OCI-LY7 (cell line): ENCODE measurements at regions not wholly inside any gene's neighbourhood (a gene's known extent, or its start where the extent isn't known, plus 50 kb on each side); places are given as distances from the start of the nearest gene placed in this dataset.

ENCODE experiments used
- BruUV-seq: library from RNA; stranded (reverse); fragments of 400-500 nt; replicated peaks from 2 replicates; lab custom pipeline; 2021; lab: Mats Ljungman, UMichigan
- CTCF ChIA-PET: fragments of 300-600 bp; sonication (Branson Sonifier 250); formaldehyde crosslinking; loops from one replicate; lab custom pipeline; 2022; ENCODE audit warnings: antibody characterized with exemption; ENCODE audit not compliant: unreplicated experiment; lab: Charles Lee
- POLR2A ChIA-PET: fragments of 300-600 bp; sonication (Branson Sonifier 250); formaldehyde crosslinking; loops from one replicate; lab custom pipeline; 2022; ENCODE audit warnings: antibody characterized with exemption; lab: Charles Lee
- DNase-seq: peaks from one replicate; pipeline ENCODE4 v3.0.0-alpha.2; 2015; ENCODE audit warnings: low spot score
- H2AFZ ChIP-seq: fragments of 200-600 bp; sonication (generic), shearing (Covaris generic); 2 replicates; pipeline ENCODE4 v1.6.1; 2014; ENCODE audit warnings: mild to moderate bottlenecking, antibody characterized with exemption, low read length, moderate library complexity
- H3K27ac ChIP-seq: fragments of 200-600 bp; sonication (generic); 2 replicates; pipeline ENCODE4 v1.5.1; 2014; ENCODE audit warnings: mixed run types, low read depth, mild to moderate bottlenecking, moderate library complexity, low read length, inconsistent platforms; ENCODE audit not compliant: poor library complexity, severe bottlenecking
- H3K36me3 ChIP-seq: fragments of 200-600 bp; sonication (generic); 2 replicates; pipeline ENCODE4 v1.6.1; 2014; ENCODE audit warnings: mild to moderate bottlenecking, antibody characterized with exemption, low read length, moderate library complexity, mixed read lengths; ENCODE audit not compliant: insufficient read depth
- H3K4me1 ChIP-seq: fragments of 200-600 bp; sonication (generic); 2 replicates; pipeline ENCODE4 v1.5.1; 2014; ENCODE audit warnings: mild to moderate bottlenecking, low read length; ENCODE audit not compliant: insufficient read depth, poor library complexity, severe bottlenecking
- H3K4me2 ChIP-seq: fragments of 200-600 bp; sonication (generic); 2 replicates; pipeline ENCODE4 v1.6.1; 2014; ENCODE audit warnings: mild to moderate bottlenecking, low read length
- H3K4me3 ChIP-seq: fragments of 200-600 bp; sonication (generic); 2 replicates; pipeline ENCODE4 v1.5.1; 2014; ENCODE audit warnings: mild to moderate bottlenecking, low read depth, low read length; ENCODE audit not compliant: poor library complexity, severe bottlenecking
- H3K79me2 ChIP-seq: fragments of 200-600 bp; sonication (generic); 2 replicates; pipeline ENCODE4 v1.6.1; 2016; ENCODE audit warnings: low read depth, mild to moderate bottlenecking, low read length, moderate library complexity, mixed read lengths; ENCODE audit not compliant: insufficient read depth
- H3K9me2 ChIP-seq: fragments of 200-600 bp; sonication (generic); 2 replicates; pipeline ENCODE4 v1.6.1; 2016; ENCODE audit warnings: mild to moderate bottlenecking, low read length, mixed read lengths; ENCODE audit not compliant: insufficient read depth
- H3K9me3 ChIP-seq: fragments of 200-600 bp; sonication (generic); 2 replicates; pipeline ENCODE4 v1.6.1; 2014; ENCODE audit warnings: mild to moderate bottlenecking, mixed run types, low read length, mixed read lengths
- H4K20me1 ChIP-seq: fragments of 200-600 bp; sonication (generic); 2 replicates; pipeline ENCODE4 v1.6.1; 2014; ENCODE audit warnings: mild to moderate bottlenecking, antibody characterized with exemption, low read length, moderate library complexity, mixed read lengths; ENCODE audit not compliant: insufficient read depth
- CTCF ChIP-seq: fragments of 200-600 bp; sonication (generic); conservative IDR thresholded peaks from 2 replicates; pipeline ENCODE4 v1.5.1; 2014; ENCODE audit warnings: mild to moderate bottlenecking, antibody characterized with exemption, low read length, moderate library complexity, mixed read lengths
- EZH2phosphoT487 ChIP-seq: fragments of 200-600 bp; sonication (generic); IDR thresholded peaks from 2 replicates; pipeline ENCODE4 v1.6.1; 2018; ENCODE audit warnings: low read depth, borderline replicate concordance, mild to moderate bottlenecking, mixed run types, antibody characterized with exemption, low read length, moderate library complexity, mixed read lengths
- intact Hi-C: fragments of 100-400 bp; cut with micrococcal nuclease; formaldehyde crosslinking; loops from one replicate; pipeline ENCODE4 v1.10.0; 2022; ENCODE audit not compliant: unreplicated experiment

DNA sequence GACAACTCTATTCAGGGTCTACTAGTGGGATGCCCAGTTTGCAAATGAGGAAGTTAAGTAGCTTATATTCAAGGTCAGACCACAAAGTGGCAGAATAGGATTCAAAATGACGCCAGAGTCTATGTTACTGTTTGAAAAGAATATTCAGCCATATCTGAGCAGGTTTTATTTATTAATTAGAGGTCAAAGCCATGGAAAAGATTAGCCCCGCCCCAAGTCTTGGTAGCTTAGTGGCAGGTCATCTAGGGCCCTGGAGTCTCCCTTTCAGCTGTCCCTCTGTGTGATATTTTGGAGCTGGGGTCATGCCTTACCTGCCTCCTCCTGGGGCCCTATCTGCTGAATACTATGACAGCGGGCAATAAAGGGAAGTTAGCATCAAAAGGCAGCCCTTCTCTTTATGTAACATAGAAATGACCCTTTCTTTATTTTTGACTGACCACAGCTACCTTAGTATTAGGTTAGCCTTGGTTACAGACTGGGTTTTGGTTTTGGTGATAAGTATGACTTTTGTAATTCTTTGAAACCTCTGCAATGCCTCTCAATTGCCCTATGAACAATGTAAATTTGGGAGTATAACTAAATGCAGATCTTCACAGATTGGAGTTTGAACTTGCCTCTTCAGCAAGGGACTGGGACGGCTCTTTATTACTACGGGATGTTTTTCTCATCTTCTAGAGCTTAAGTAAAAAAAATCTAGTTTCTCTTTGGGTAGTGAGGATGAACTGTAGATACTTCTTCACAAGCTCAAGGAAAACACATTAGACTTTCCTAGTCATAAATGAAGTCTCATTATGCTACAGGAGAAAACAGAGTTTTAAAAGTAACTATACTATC, 153.0 kb upstream of the ITGA4 start:
- H3K4me2 ChIP-seq: peak overlapping the region; percentile 76
- peak overlapping the region; percentile 56 for H3K4me3 ChIP-seq
- CTCF ChIA-PET: interaction anchor here (0.8 to 2.7 kb wide), 8 partner anchors 11 to 411 kb away, joined by 3 to 16 read pairs (median 4); partner anchors contain the start of gene ITGA4
- H3K79me2 ChIP-seq: no peaks in the 10 kb centered on the region
- H4K20me1 ChIP-seq: no peaks in the 10 kb centered on the region
- no peaks in the 10 kb centered on the region for H3K9me3 ChIP-seq
- H2AFZ ChIP-seq: peak overlapping the region; percentile 95
- BruUV-seq: no TSS peak
- no peaks in the 10 kb centered on the region for H3K9me2 ChIP-seq
- peak; percentile 86 for DNase-seq
- peaks cover 56% of the 10 kb centered on the region for H3K4me1 ChIP-seq
- TF ChIP-seq EZH2phosphoT487 (no peak), CTCF (peak; percentile 82)
- peak overlapping the region; percentile 98 for H3K27ac ChIP-seq
- no peaks in the 10 kb centered on the region for H3K36me3 ChIP-seq
- POLR2A ChIA-PET: interaction anchor here (0.5 to 12.6 kb wide), 22 partner anchors 11 to 693 kb away, joined by 3 to 261 read pairs (median 3); partner anchors contain the start of gene ITGA4
- intact Hi-C loops: loop anchor here (1.0 to 10.0 kb wide), 6 partner anchors 153 to 1411 kb away; partner anchors contain the start of genes DNAJC10 and ITGA4

- H3K4me1 ChIP-seq: peaks cover 66% of the 10 kb centered on the region
These were observed 151.7 kb upstream of the ITGA4 start for GRCh38 chr2:181305301-181306123.

More at GRCh38 chr2:181305301-181306123, 151.7 kb upstream of the ITGA4 start:
- POLR2A ChIA-PET: interaction anchor here (1.0 to 12.6 kb wide), 8 partner anchors 13 to 410 kb away, joined by 3 to 261 read pairs (median 7); partner anchors contain the start of gene ITGA4
- peak overlapping the region; percentile 95 for H2AFZ ChIP-seq
- H3K36me3 ChIP-seq: no peaks in the 10 kb centered on the region
- H3K9me2 ChIP-seq: no peaks in the 10 kb centered on the region
- TSS peak; percentile 76 for BruUV-seq
- H3K9me3 ChIP-seq: no peaks in the 10 kb centered on the region
- intact Hi-C loops: loop anchor here (1.0 to 10.0 kb wide), 5 partner anchors 106 to 1428 kb away; partner anchors contain the start of genes DNAJC10 and UBE2E3
- TF ChIP-seq EZH2phosphoT487: no peak
- TF ChIP-seq CTCF: no peak
- H4K20me1 ChIP-seq: no peaks in the 10 kb centered on the region
- CTCF ChIA-PET: interaction anchor here (0.5 to 2.7 kb wide), 2 partner anchors 116 to 152 kb away, joined by 3 to 16 read pairs; partner anchors contain the start of gene ITGA4
- H3K4me3 ChIP-seq: peak overlapping the region; percentile 56
- H3K4me2 ChIP-seq: peak overlapping the region; percentile 76
- DNase-seq: peak; percentile 93
- H3K27ac ChIP-seq: peak overlapping the region; percentile 98
- no peaks in the 10 kb centered on the region for H3K79me2 ChIP-seq
